ENCODE measurements at regions not wholly inside any gene's neighbourhood (a gene's known extent, or its start where the extent isn't known, plus 50 kb on each side); places are given as distances from the start of the nearest gene placed in this dataset.

- ATAC-seq (no peak), DNase-seq (ENCODE audit: low spot score) (no peak)
- Mint-ChIP-seq H3K27ac (no peak overlapping the region), H3K27me3 (no peaks in the 10 kb centered on the region), H3K4me3 (no peak overlapping the region), H3K36me3 (no peaks in the 10 kb centered on the region), H3K9me3 (peaks cover 14% of the 10 kb centered on the region), H3K4me1 (ENCODE audit: low read depth in 2 of 2) (no peaks in the 10 kb centered on the region)
Measured at GRCh38 chr5:52448111-52448510, 339.6 kb upstream of the ITGA1 start.

GRCh38 chr5:52449516-52449915 lies 338.2 kb upstream of the ITGA1 start:
- no peaks in the 10 kb centered on the region for H3K27me3 Mint-ChIP-seq
- ATAC-seq (no peak), DNase-seq (ENCODE audit: low spot score) (no peak)
- H3K4me3 Mint-ChIP-seq = no peak overlapping the region
- H3K36me3 Mint-ChIP-seq = no peaks in the 10 kb centered on the region
- H3K27ac Mint-ChIP-seq = no peak overlapping the region
- H3K9me3 Mint-ChIP-seq = peaks cover 12% of the 10 kb centered on the region
- H3K4me1 Mint-ChIP-seq (ENCODE audit: low read depth in 2 of 2) = no peaks in the 10 kb centered on the region

- Mint-ChIP-seq H3K4me1 (ENCODE audit: low read depth in 2 of 2) (no peaks in the 10 kb centered on the region), H3K9me3 (peaks cover 7% of the 10 kb centered on the region), H3K27me3 (peaks cover 0 to 8% of the 10 kb centered on the region in 2 donors), H3K27ac (no peak overlapping the region), H3K4me3 (no peak overlapping the region), H3K36me3 (no peaks in the 10 kb centered on the region)
- ATAC-seq = no peak
- DNase-seq (ENCODE audit: low spot score) = no peak
Measured at GRCh38 chr5:52452098-52452497, 335.6 kb upstream of the ITGA1 start.

- no peak for DNase-seq (ENCODE audit: low spot score)
- no peak overlapping the region for H3K27ac Mint-ChIP-seq
- H3K36me3 Mint-ChIP-seq = no peaks in the 10 kb centered on the region
- no peak overlapping the region for H3K4me3 Mint-ChIP-seq
- peaks cover 0 to 8% of the 10 kb centered on the region in 2 donors for H3K27me3 Mint-ChIP-seq
- peaks cover 7% of the 10 kb centered on the region for H3K9me3 Mint-ChIP-seq
- no peaks in the 10 kb centered on the region for H3K4me1 Mint-ChIP-seq (ENCODE audit: low read depth in 2 of 2)
- no peak for ATAC-seq
Measured at GRCh38 chr5:52453176-52453575, 334.5 kb upstream of the ITGA1 start.

GRCh38 chr5:52455920-52456319 lies 331.8 kb upstream of the ITGA1 start:
- no peaks in the 10 kb centered on the region for H3K9me3 Mint-ChIP-seq
- ATAC-seq = no peak

GRCh38 chr5:52457810-52458209 lies 329.9 kb upstream of the ITGA1 start:
- Mint-ChIP-seq H3K4me3 (no peak overlapping the region), H3K27ac (no peak overlapping the region), H3K36me3 (no peaks in the 10 kb centered on the region), H3K9me3 (peaks cover 2% of the 10 kb centered on the region), H3K4me1 (ENCODE audit: low read depth in 2 of 2) (no peaks in the 10 kb centered on the region), H3K27me3 (peaks cover 0 to 8% of the 10 kb centered on the region in 2 donors)
- DNase-seq (ENCODE audit: low spot score) (no peak), ATAC-seq (no peak)

More at GRCh38 chr5:52455920-52456319, 331.8 kb upstream of the ITGA1 start:
- Mint-ChIP-seq H3K4me1 (ENCODE audit: low read depth in 2 of 2) (no peaks in the 10 kb centered on the region), H3K27me3 (peaks cover 0 to 8% of the 10 kb centered on the region in 2 donors), H3K4me3 (no peak overlapping the region), H3K27ac (no peak overlapping the region), H3K36me3 (no peaks in the 10 kb centered on the region)
- DNase-seq (ENCODE audit: low spot score) = no peak

GRCh38 chr5:52466113-52466512 lies 321.6 kb upstream of the ITGA1 start:
- H3K4me1 Mint-ChIP-seq (ENCODE audit: low read depth in 2 of 2) = peaks cover 0 to 11% of the 10 kb centered on the region in 2 donors
- H3K27ac Mint-ChIP-seq = no peak overlapping the region
- ATAC-seq = no peak
- DNase-seq (ENCODE audit: low spot score) = no peak
- no peaks in the 10 kb centered on the region for H3K27me3 Mint-ChIP-seq
- no peaks in the 10 kb centered on the region for H3K36me3 Mint-ChIP-seq
- H3K9me3 Mint-ChIP-seq = peaks cover 6% of the 10 kb centered on the region
- no peak overlapping the region for H3K4me3 Mint-ChIP-seq

- Mint-ChIP-seq H3K27ac (no peak overlapping the region), H3K4me3 (no peak overlapping the region), H3K36me3 (no peaks in the 10 kb centered on the region), H3K27me3 (no peaks in the 10 kb centered on the region), H3K9me3 (peaks cover 7% of the 10 kb centered on the region), H3K4me1 (ENCODE audit: low read depth in 2 of 2) (peaks cover 0 to 11% of the 10 kb centered on the region in 2 donors)
- no peak for ATAC-seq
- no peak for DNase-seq (ENCODE audit: low spot score)
Measured at GRCh38 chr5:52466749-52467520, 320.8 kb upstream of the ITGA1 start.

GRCh38 chr5:52468976-52469375 lies 318.7 kb upstream of the ITGA1 start:
- peaks cover 3% of the 10 kb centered on the region for H3K9me3 Mint-ChIP-seq
- no peaks in the 10 kb centered on the region for H3K27me3 Mint-ChIP-seq
- DNase-seq (ENCODE audit: low spot score) (no peak), ATAC-seq (no peak)
- H3K4me1 Mint-ChIP-seq (ENCODE audit: low read depth in 2 of 2) = peaks cover 0 to 11% of the 10 kb centered on the region in 2 donors
- H3K4me3 Mint-ChIP-seq = no peak overlapping the region
- no peaks in the 10 kb centered on the region for H3K36me3 Mint-ChIP-seq
- no peak overlapping the region for H3K27ac Mint-ChIP-seq

- ATAC-seq (peak in 1 of 2 donors; percentile 52), DNase-seq (ENCODE audit: low spot score) (no peak)
- no peaks in the 10 kb centered on the region for H3K27me3 Mint-ChIP-seq
- peaks cover 0 to 11% of the 10 kb centered on the region in 2 donors for H3K4me1 Mint-ChIP-seq (ENCODE audit: low read depth in 2 of 2)
- H3K4me3 Mint-ChIP-seq = peak overlapping the region; percentile 57
- H3K27ac Mint-ChIP-seq = peak overlapping the region in 1 of 2 donors; percentile 20
- H3K9me3 Mint-ChIP-seq = peaks cover 6% of the 10 kb centered on the region
- no peaks in the 10 kb centered on the region for H3K36me3 Mint-ChIP-seq
Measured at GRCh38 chr5:52469420-52469819, 318.3 kb upstream of the ITGA1 start.

- peaks cover 0 to 11% of the 10 kb centered on the region in 2 donors for H3K4me1 Mint-ChIP-seq (ENCODE audit: low read depth in 2 of 2)
- H3K4me3 Mint-ChIP-seq = peak overlapping the region; percentile 57
- peak overlapping the region in 1 of 2 donors; percentile 20 for H3K27ac Mint-ChIP-seq
- no peaks in the 10 kb centered on the region for H3K36me3 Mint-ChIP-seq
- DNase-seq (ENCODE audit: low spot score) (no peak), ATAC-seq (no peak)
- peaks cover 6% of the 10 kb centered on the region for H3K9me3 Mint-ChIP-seq
- H3K27me3 Mint-ChIP-seq = no peaks in the 10 kb centered on the region
Measured at GRCh38 chr5:52469835-52470234, 317.9 kb upstream of the ITGA1 start.

- Mint-ChIP-seq H3K27me3 (no peaks in the 10 kb centered on the region), H3K36me3 (no peaks in the 10 kb centered on the region), H3K4me3 (no peak overlapping the region), H3K27ac (no peak overlapping the region), H3K4me1 (ENCODE audit: low read depth in 2 of 2) (no peaks in the 10 kb centered on the region), H3K9me3 (peaks cover 10% of the 10 kb centered on the region)
- no peak for ATAC-seq
- no peak for DNase-seq (ENCODE audit: low spot score)
Measured at GRCh38 chr5:52476346-52476745, 311.4 kb upstream of the ITGA1 start.

GRCh38 chr5:52481201-52481600 lies 306.5 kb upstream of the ITGA1 start:
- no peak for ATAC-seq
- no peak overlapping the region for H3K4me3 Mint-ChIP-seq
- no peak for DNase-seq (ENCODE audit: low spot score)
- no peaks in the 10 kb centered on the region for H3K27me3 Mint-ChIP-seq
- peaks cover 16% of the 10 kb centered on the region for H3K9me3 Mint-ChIP-seq
- H3K4me1 Mint-ChIP-seq (ENCODE audit: low read depth in 2 of 2) = no peaks in the 10 kb centered on the region
- no peak overlapping the region for H3K27ac Mint-ChIP-seq
- no peaks in the 10 kb centered on the region for H3K36me3 Mint-ChIP-seq

GRCh38 chr5:52481851-52482250 lies 305.9 kb upstream of the ITGA1 start:
- Mint-ChIP-seq H3K27me3 (no peaks in the 10 kb centered on the region), H3K36me3 (no peaks in the 10 kb centered on the region), H3K4me3 (no peak overlapping the region), H3K27ac (no peak overlapping the region), H3K4me1 (ENCODE audit: low read depth in 2 of 2) (no peaks in the 10 kb centered on the region), H3K9me3 (peaks cover 16% of the 10 kb centered on the region)
- DNase-seq (ENCODE audit: low spot score) (no peak), ATAC-seq (no peak)
